ENCODE measurements at regions not wholly inside any gene's neighbourhood (a gene's known extent, or its start where the extent isn't known, plus 50 kb on each side); places are given as distances from the start of the nearest gene placed in this dataset.

GRCh38 chr17:53543472-53543871 is 279.3 kb upstream of the KIF2B start:
- ATAC-seq (no peak), DNase-seq (ENCODE audit: low spot score) (no peak)
- TF ChIP-seq POLR2AphosphoS5 (IDR thresholded peaks at IDR 0.05; ENCODE audit: low read depth) (no peak), ZNF462 (CRISPR knock-in tag; IDR thresholded peaks at IDR 0.05) (no peak), ZNF331 (CRISPR knock-in tag; IDR thresholded peaks at IDR 0.05; ENCODE audit: low read depth) (no peak), NANOG (IDR thresholded peaks at IDR 0.05; ENCODE audit: borderline replicate concordance) (no peak), CREB1 (CRISPR knock-in tag; IDR thresholded peaks at IDR 0.05; ENCODE audit: low read depth) (no peak), EZH2phosphoT487 (IDR thresholded peaks at IDR 0.05; ENCODE audit: unreplicated experiment) (no peak), CTCF (conservative IDR thresholded peaks at IDR 0.05; ENCODE audit: low read depth in 2 of 2) (no peak), ETS1 (IDR thresholded peaks at IDR 0.05) (no peak), JUNB (IDR thresholded peaks at IDR 0.05; ENCODE audit: unreplicated experiment) (no peak), EZH2 (IDR thresholded peaks at IDR 0.05; ENCODE audit: low read depth, unreplicated experiment) (no peak), STAT1 (IDR thresholded peaks at IDR 0.05; ENCODE audit: unreplicated experiment) (no peak), REST (IDR thresholded peaks at IDR 0.05; ENCODE audit: unreplicated experiment) (no peak), ZNF114 (CRISPR knock-in tag; IDR thresholded peaks at IDR 0.05) (no peak)
- Mint-ChIP-seq H3K27me3 (ENCODE audit: insufficient read depth, low read depth, poor library complexity) (peaks cover 3% of the 10 kb centered on the region), H3K9me3 (no peaks in the 10 kb centered on the region), H3K4me3 (no peak overlapping the region), H3K4me1 (no peaks in the 10 kb centered on the region), H3K36me3 (ENCODE audit: low read depth) (no peaks in the 10 kb centered on the region), H3K27ac (no peak overlapping the region)
- Histone ChIP-seq H4K20me1 (replicated peaks; ENCODE audit: insufficient read depth) (no peaks in the 10 kb centered on the region), H3K36me3 (ENCODE audit: insufficient read depth) (no peaks in the 10 kb centered on the region), H3K4me1 (ENCODE audit: insufficient read depth) (no peaks in the 10 kb centered on the region), H3K4me2 (no peak overlapping the region), H3K27ac (ENCODE audit: low read depth) (no peak overlapping the region), H3K27me3 (ENCODE audit: insufficient read depth) (no peaks in the 10 kb centered on the region), H2AFZ (no peak overlapping the region; the same call in 1 of the 2 replicates), H3F3A (replicated peaks; ENCODE audit: low read depth) (no peaks in the 10 kb centered on the region), H3K9me2 (ENCODE audit: insufficient read depth) (no peaks in the 10 kb centered on the region), H3K4me3 (no peak overlapping the region), H3K79me2 (replicated peaks; ENCODE audit: insufficient read depth) (no peaks in the 10 kb centered on the region)

All from GM23338 (cell line).